ENCODE measurements at regions not wholly inside any gene's neighbourhood (a gene's known extent, or its start where the extent isn't known, plus 50 kb on each side); places are given as distances from the start of the nearest gene placed in this dataset.

GRCh38 chr12:77504466-77504865, 326.2 kb upstream of the NAV3 start:
- no peak for DNase-seq (ENCODE audit: low read depth in 2 of 3, low spot score in 2 of 3)

DNA sequence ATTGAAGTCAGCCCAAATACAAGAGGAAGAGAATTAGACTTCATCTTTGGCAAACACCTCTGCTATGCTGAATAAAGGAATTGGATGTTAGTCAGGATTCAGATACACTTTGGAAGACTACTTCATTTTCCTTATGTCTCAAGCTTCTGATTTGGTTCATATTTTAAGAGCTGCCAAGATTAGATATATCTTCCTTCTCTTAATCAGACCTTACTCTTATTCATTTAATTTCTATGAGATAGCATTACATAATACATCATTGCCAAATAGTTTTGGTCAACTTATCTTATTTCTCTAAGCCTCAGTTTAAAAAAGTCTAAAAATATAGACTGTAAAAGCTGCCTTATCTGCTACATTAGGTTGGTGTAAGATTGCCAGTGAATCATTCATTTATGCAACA, 330.6 kb upstream of the NAV3 start:
- DNase-seq (ENCODE audit: low read depth in 2 of 3, low spot score in 2 of 3), result no peak

DNA sequence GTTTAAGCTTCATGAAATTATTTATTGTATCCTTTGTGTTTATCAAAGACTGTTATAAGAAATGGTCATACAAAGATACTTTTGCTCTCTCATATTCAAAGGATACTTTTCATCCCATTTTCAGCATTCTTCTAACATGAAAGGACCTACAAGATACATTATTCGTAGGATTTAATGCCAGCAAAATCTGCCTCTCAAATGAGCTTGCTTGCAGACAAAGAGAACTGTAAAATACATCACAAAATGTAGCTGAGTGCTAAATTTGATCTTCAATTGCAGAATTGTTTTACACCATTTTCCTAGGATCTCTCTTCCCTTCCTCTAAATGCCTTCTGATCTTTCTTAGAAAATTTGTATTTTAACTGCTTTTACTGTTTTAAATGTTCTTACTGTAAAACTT, 333.0 kb upstream of the NAV3 start:
- no peak for DNase-seq (ENCODE audit: low read depth in 2 of 3, low spot score in 2 of 3)

DNA sequence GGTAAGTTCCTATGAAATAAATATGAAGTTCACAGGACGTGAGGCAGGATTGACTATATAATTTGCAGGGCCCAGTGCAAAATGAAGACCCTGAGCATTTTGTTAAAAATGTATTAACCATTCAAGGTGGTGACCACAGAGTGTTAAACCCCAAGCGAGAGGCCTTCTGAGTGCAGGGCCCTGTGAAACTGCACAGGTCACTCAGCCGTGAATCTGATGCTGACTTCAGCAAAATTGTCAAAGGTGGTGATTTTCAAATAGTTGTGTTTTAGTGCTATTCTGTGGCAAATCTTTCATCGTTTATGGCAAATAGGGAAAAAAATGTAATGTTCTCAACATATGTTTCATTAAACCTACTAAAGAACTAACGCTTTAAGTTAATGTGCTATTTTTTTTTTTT, 334.0 kb upstream of the NAV3 start:
- DNase-seq (ENCODE audit: low read depth in 2 of 3, low spot score in 2 of 3), result no peak

DNA sequence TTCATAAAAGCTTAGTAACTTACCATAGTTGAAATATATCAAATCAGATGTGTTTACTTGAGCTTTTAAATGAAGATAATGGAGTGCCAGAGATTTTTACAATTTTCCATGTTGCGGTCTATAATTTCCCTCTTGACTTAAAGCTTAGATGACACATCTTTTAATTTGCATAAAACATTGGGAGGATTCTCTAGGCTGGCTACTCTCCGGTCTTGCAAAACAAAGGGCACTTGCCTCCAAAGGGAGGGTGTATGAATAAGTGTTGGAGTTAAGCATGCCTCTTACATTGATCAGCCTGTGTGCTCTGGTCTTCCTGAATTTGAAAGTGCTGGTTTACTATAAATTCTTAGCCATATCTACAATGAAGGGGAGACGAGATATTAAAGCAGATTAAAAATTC, 336.4 kb upstream of the NAV3 start:
- no peak for DNase-seq (ENCODE audit: low read depth in 2 of 3, low spot score in 2 of 3)

GRCh38 chr12:77493302-77494168, 337.2 kb upstream of the NAV3 start:
- DNase-seq (ENCODE audit: low read depth in 2 of 3, low spot score in 2 of 3), result no peak

DNA sequence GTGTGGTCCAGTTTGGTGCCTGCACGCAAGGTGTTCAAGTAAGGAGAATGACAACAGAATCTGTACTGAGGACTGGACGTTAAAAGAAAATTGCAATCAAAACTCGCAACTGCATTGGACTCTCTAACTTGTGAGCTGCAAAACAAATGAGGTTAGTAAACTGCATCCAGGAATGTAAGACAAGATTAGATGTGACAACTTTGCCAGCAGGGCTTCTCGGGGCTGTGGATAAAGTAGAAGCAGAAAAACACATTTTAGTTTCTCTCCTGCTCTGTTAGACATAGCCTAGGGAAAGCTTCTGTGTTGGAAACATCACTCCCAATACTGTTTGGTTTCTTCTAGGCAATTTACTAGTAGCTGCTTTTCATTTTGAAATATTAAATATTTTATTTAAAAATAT, 338.2 kb upstream of the NAV3 start:
- DNase-seq (ENCODE audit: low read depth in 2 of 3, low spot score in 2 of 3), result no peak

DNA sequence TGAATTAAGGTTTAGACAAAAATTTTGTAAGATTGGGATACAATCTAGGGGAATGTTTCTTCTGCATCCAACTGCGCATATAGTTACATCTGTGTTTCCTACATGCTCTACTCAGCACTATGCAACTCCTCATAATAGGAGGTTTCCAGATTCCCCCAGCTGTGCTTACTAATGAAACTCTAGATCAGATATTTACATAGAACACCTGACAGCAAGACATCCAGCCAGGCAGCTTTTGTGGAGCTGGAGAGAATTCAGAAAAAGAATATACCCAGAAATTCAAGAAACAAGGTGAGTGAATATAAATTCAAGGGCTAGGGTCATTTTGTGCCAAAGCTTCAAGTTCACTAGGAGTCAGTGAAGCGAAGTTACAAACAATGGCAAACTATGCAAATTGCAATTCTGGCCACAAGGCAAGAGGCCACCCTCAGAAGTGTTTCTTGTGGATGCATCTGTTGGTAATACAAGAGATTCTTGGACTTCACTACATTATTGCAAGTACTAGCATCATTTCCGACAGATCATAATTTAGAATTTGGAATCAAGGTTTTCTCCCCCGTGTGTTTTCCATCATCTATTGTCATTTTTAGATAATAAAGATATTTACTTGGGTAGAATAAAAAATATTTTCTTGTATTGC, 341.2 kb upstream of the NAV3 start:
- no peak for DNase-seq (ENCODE audit: low read depth in 2 of 3, low spot score in 2 of 3)

GRCh38 chr12:77488041-77488620, 342.6 kb upstream of the NAV3 start:
- no peak for DNase-seq (ENCODE audit: low read depth in 2 of 3, low spot score in 2 of 3)

DNA sequence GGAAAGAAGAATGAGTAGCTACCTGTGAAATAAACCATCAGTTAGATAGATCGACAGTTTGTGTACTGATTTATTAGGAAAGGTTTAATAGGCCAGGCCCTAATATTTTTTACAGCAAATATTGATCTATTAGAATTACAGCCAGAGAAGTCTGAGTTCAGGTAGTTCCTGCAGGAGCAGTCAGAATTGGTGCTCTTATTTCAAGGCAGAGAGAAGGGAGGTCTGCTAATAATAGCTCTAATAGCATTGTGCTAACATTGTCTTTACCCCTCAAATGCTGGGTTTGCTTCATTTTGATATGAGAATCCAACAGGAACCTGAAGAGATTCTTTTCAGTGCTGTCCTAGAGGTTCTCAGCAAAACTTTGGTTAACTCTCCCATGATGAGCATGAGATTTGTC, 343.8 kb upstream of the NAV3 start:
- DNase-seq (ENCODE audit: low read depth in 2 of 3, low spot score in 2 of 3), result no peak

DNA sequence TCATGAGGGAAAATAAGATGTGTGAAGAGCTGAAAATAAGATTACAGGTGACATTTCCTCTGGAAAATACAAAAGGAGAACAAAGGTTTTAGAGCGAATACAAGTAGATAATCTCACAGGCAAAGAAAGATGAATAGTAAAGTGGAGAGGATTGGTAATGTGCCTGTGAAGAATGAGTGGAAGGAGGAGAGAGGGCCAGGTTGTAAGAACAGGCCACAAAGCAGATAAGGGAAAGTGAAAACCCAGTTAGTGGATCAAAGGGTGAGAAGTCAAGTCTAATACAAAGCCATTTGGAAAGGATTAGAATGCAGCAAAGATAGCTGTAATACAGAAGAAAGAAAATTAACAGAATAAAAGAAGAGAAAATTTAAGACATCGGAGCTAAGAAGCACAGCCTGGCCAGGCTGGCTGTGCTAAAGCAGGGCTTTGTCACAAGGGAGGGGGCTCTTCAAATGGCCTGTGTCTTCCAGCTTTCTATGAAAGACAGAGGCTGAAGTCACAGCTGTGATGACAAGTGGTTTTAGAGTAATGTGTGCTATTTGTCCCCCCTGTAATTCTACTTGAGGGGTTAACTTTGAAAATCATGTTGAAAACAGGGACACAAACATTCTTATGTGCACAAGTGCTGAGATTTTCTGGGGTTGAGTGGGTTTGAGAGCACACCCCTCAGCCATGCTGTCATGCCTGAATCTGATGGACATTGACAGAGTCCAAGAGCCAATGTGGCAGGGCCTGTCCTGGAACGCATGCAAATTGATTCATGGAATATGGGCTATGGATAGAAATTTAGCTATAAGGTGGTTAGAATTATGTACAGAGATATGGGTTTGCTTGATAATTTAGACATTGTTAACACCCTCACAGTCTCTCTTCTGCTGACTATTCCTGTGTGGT, 344.5 kb upstream of the NAV3 start:
- no peak for DNase-seq (ENCODE audit: low read depth in 2 of 3, low spot score in 2 of 3)

- DNase-seq (ENCODE audit: low read depth in 2 of 3, low spot score in 2 of 3), result no peak
Measured at GRCh38 chr12:77481687-77482086, 349.0 kb upstream of the NAV3 start.

GRCh38 chr12:77477907-77478533, 352.7 kb upstream of the NAV3 start:
- no peak for DNase-seq (ENCODE audit: low read depth in 2 of 3, low spot score in 2 of 3)

- no peak for DNase-seq (ENCODE audit: low read depth in 2 of 3, low spot score in 2 of 3)
Measured at GRCh38 chr12:77471801-77472200, 358.9 kb upstream of the NAV3 start.

DNA sequence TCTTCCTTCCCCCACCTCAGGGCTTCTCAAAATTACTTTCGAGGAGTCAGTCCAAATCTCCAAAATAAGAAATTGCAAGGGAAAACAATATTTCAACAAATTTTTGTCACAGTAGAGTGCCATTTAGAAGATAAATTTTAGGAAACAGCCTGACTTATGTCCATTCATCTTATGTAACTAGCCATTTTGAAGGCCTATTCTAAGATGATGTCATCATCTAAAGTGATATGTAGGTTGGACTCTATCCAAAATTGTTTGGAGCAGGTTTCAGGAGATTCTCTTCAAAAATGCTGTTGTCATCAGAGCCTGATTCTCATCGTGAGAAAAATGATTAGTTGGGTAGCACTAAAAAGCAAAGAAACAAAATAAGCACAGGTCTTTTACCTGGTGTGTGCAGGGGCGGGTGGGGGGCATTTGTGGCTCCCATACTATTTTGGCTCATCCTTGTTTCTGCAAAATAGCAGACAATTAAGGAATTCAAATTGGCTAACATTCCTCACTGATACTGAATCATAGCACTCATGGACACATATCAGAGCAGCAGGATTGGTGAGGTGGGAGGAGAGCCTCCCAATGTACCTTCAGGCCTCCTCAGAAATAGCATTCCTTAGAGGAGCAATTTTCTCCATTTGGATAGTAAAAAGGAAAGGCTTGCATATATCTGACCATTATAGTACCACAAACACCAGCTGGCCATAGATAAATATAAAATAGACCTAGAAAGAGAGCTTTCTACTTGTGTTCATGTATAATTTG, 360.9 kb upstream of the NAV3 start:
- DNase-seq (ENCODE audit: low read depth in 2 of 3, low spot score in 2 of 3), result no peak

DNA sequence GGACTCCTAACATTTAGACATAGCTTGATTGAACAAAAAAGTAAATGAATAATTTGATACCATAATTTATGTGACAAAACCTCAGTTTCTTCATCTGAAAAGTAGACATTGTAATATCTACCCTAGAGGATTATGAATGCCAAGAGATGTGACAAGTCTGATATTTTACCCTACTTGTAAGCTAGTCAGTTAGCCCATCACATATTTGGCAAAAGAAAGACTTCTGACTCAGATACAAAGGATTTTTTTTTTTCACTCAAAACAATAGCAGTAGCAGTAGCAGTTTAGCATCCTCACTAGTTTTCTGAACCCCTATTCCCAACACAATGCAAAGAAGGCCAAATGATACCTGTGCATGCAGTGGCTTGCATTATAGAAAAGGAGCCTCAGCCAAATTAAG, 377.3 kb upstream of the E2F7 start:
- DNase-seq (ENCODE audit: low read depth in 2 of 3, low spot score in 2 of 3), result no peak

GRCh38 chr12:77439749-77440148, 374.4 kb upstream of the E2F7 start:
- DNase-seq (ENCODE audit: low read depth in 2 of 3, low spot score in 2 of 3), result no peak

GRCh38 chr12:77438644-77439043, 373.3 kb upstream of the E2F7 start:
- DNase-seq (ENCODE audit: low read depth in 2 of 3, low spot score in 2 of 3), result no peak

GRCh38 chr12:77437206-77437605, 371.8 kb upstream of the E2F7 start:
- DNase-seq (ENCODE audit: low read depth in 2 of 3, low spot score in 2 of 3), result no peak

DNA sequence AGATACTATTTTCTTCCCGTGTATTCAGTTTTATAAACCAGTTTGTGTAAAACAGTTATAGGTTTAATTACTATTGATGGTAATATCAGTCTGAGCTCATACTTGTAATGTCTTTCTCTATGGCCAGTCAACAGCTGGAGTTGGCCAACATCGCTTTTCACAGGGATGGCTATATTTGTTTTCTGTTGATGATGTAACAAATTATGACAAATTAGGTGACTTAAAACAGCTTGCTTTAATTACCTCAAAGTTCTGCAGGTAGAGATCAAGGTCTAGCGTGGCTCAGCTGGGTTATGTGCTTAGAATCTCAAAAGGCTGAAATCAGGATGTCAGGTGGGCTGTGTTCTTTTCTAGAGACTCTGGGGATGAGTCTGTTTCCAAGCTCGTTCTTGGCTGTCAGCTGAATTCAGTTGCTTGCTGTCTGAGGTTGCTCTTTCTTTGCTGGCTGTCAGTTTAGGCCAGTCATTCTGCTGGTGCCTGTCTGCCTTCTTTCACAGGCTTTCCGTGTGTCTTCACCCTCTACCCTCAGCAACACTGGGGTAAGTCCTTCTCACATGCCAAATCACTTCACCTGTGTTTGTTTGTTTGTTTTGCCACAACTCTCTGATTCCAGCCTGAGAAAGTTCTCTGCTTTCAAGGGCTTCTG, 370.2 kb upstream of the E2F7 start:
- no peak for DNase-seq (ENCODE audit: low read depth in 2 of 3, low spot score in 2 of 3)
